Choroid plexus epithelial cell (primary cell): ENCODE measurements at regions not wholly inside any gene's neighbourhood (a gene's known extent, or its start where the extent isn't known, plus 50 kb on each side); places are given as distances from the start of the nearest gene placed in this dataset.

ENCODE experiments used
- DNase-seq: peaks from one replicate; pipeline ENCODE4 v3.0.0-alpha.2; 2010; ENCODE audit warnings: low read depth
- H3K4me3 ChIP-seq: 2 replicates; pipeline ENCODE4 v1.5.1; 2011; ENCODE audit warnings: low read depth, mild to moderate bottlenecking, control low read depth, low read length, moderate library complexity
- CTCF ChIP-seq: conservative IDR thresholded peaks from 2 replicates; pipeline ENCODE4 v1.5.1; 2011; ENCODE audit warnings: low read depth, mild to moderate bottlenecking, control low read depth, inconsistent platforms, low read length, moderate library complexity

DNA sequence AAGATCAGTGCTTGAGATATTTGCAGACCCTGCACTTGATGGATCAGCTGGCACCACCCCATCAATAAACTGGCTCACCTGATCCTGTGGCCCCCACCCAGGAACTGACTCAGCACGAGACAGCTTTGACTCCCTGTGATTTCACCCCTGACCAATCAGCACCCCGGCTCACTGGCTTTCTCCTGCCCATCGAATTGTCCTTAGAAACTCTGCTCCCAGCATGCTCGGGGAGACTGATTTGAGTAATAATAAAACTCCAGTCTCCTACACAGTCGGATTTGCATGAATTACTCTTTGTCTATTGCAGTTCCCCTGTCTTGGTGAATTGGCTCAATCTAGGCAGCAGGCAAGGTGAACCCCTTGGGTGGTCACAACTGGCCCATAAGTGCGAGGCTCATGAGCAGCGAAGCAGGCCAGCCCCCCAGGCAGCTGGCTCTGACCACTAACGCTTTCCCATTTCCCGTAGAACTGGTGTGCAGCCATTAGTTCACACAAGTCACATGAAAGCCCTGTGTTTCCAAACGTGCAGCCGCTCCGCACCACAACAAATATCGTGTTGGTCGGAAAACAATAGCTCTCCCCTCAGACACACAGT lies 79.6 kb downstream of the RSPH3 start:
- TF ChIP-seq CTCF: no peak
- H3K4me3 ChIP-seq: no peak overlapping the region
- no peak for DNase-seq

DNA sequence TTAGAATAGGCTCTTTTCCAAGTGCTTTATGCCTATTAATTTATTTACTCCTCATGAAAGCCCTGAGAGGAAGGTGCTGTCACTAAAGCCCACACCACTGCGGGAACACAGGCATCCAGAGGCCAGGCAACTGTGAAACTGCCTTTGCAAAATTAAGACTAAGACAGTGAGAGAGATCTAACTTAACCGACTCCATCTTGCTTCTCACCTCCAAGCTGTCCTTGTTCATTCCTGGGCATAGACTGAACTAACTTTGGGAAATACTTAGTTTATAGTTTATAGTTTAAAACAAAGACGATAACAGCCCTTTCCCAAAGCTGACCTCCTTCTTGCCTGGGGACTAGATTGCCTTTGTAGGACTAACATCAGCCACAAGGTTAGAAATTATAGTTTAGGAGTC lies 80.1 kb downstream of the RSPH3 start:
- no peak for DNase-seq
- no peak overlapping the region for H3K4me3 ChIP-seq

DNA sequence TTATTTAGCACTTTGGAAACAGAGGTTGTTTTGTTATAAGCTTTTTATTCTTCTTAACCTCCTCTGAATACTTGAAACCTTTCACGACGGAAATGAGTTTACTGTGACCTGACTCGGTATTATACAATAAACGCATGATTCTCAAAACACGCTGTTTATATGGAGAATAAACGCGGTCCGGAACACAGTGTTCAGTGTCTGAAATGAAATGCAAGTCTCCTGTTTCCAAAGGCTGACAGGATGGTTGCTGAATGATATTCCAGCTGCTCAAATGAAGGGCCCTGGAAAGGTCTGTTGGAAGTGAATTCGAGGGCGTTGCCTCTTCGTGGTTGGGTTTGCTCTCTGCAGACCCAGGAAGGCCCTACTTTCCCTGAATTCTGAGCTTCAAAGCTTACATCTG lies 83.4 kb downstream of the RSPH3 start:
- no peak for TF ChIP-seq CTCF
- no peak overlapping the region for H3K4me3 ChIP-seq
- DNase-seq: no peak

More for the DNA sequence above, 80.1 kb downstream of the RSPH3 start:
- TF ChIP-seq CTCF: no peak

DNA sequence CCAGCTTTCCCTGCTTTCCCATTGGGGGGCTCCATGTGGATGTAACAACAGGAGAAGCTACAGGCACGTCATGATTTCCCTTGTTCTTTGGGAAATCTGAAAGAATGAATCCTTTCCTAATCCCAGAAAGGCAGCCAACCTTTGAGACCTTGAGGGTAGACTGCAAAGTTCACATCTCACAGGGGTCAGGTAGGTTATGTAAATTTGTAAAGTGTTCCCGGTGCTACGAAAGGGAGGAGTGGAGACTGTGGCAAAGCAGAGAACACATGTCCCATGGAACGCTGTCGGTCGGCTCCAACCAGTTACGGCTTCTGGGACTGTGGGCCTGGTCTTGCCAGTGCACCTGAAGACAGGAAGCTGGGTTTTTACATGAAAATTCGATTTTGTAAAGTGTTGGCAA lies 85.1 kb downstream of the RSPH3 start:
- no peak overlapping the region for H3K4me3 ChIP-seq
- DNase-seq: no peak
- TF ChIP-seq CTCF: no peak

- no peak for TF ChIP-seq CTCF
- H3K4me3 ChIP-seq: no peak overlapping the region
- DNase-seq: no peak
These were observed 86.4 kb downstream of the RSPH3 start for GRCh38 chr6:158913580-158913979.

DNA sequence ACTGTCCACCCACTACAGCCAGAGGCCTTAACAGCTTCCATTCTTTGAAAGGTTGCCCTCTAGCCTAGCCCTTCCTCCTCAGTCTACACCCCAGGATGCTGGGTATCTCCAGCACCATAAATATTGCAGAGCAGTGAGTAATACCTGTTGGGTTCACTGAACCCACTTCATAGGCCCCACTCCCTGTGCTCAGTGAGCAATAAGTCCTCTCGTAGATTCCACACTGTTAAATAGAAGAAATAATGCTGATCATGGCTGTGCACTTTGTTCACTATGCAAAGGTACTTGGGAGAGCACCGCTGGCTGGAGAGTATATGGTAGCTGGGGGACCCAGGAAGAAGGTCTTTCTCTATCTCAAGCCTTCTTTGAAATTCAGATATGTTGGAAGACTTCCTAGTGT lies 87.3 kb downstream of the RSPH3 start:
- TF ChIP-seq CTCF: no peak
- no peak for DNase-seq
- H3K4me3 ChIP-seq: no peak overlapping the region

DNA sequence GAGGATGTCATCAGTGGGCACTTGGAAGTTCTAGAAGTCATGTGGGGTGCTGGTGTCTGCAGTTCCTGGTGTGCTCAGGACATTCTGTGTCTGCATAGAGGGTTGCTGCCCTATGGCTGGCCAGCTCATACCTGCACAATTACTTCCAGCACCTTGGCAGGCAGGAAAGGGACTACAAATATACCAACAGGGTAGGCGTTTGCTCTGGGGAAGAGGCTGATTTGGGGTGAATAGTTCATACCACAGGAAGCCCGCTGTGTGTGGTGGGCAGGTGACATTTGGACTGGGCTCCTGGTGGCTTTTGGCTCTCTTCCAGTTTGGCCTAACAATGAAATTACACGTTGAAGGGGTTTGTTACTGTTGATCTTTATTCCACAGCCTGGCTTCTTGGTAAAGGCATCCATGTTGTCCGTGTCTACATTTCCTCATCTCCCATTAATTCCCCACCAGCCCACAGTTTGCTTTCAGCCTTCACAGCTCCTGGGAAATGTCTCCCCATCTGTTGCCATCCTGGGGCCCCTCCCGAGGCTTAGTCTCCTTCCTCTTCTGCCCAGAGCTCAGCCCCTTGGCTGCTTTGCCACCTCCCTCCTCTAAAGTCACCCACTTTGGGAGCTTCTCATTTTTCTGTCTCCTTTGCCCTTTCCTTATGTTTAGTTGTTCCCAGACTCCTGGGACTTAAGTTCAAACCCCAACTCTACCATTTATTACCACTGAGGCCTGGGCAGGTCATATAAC lies 88.1 kb downstream of the RSPH3 start:
- H3K4me3 ChIP-seq: no peak overlapping the region
- no peak for DNase-seq
- no peak for TF ChIP-seq CTCF
